ENCODE measurements at regions not wholly inside any gene's neighbourhood (a gene's known extent, or its start where the extent isn't known, plus 50 kb on each side); places are given as distances from the start of the nearest gene placed in this dataset.

GRCh38 chr17:6297960-6298359 lies 137.0 kb downstream of the AIPL1 start:
- Histone ChIP-seq H3K9me3 (ENCODE audit: control insufficient read depth, insufficient read depth, low read length) (no peaks in the 10 kb centered on the region), H4K20me1 (ENCODE audit: control insufficient read depth, insufficient read depth, low read depth, low read length) (no peaks in the 10 kb centered on the region; the same call in 1 of the 2 replicates), H3K4me3 (ENCODE audit: low read length) (no peak overlapping the region), H3K27me3 (ENCODE audit: control insufficient read depth, low read length) (peaks cover 2% of the 10 kb centered on the region; the same call in 1 of the 2 replicates), H3K4me1 (ENCODE audit: control insufficient read depth, low read length) (no peaks in the 10 kb centered on the region), H3K79me2 (ENCODE audit: control insufficient read depth, low read length) (no peaks in the 10 kb centered on the region), H3K27ac (ENCODE audit: low read depth, low read length) (no peak overlapping the region), H3K36me3 (ENCODE audit: control insufficient read depth, low read length) (no peaks in the 10 kb centered on the region), H3K4me2 (ENCODE audit: low read length) (no peak overlapping the region), H3K9me2 (replicated peaks; ENCODE audit: control insufficient read depth, low read length) (no peaks in the 10 kb centered on the region), H3F3A (ENCODE audit: control insufficient read depth, insufficient read depth) (no peaks in the 10 kb centered on the region)
- TF ChIP-seq EZH2phosphoT487 (IDR thresholded peaks at IDR 0.05; ENCODE audit: borderline replicate concordance, low read length), result no peak
- TF ChIP-seq CTCF (IDR thresholded peaks at IDR 0.05; ENCODE audit: low read depth, low read length, poor library complexity, severe bottlenecking), result no peak

GRCh38 chr17:6297119-6297518 lies 137.8 kb downstream of the AIPL1 start:
- Histone ChIP-seq H3K9me3 (ENCODE audit: control insufficient read depth, insufficient read depth, low read length) (no peaks in the 10 kb centered on the region), H3K36me3 (ENCODE audit: control insufficient read depth, low read length) (no peaks in the 10 kb centered on the region), H3K4me3 (ENCODE audit: low read length) (no peak overlapping the region), H3K27me3 (ENCODE audit: control insufficient read depth, low read length) (peaks cover 2% of the 10 kb centered on the region; the same call in 1 of the 2 replicates), H4K20me1 (ENCODE audit: control insufficient read depth, insufficient read depth, low read depth, low read length) (no peaks in the 10 kb centered on the region; the same call in 1 of the 2 replicates), H3K27ac (ENCODE audit: low read depth, low read length) (no peak overlapping the region), H3K9me2 (replicated peaks; ENCODE audit: control insufficient read depth, low read length) (no peaks in the 10 kb centered on the region), H3K4me2 (ENCODE audit: low read length) (no peak overlapping the region), H3F3A (ENCODE audit: control insufficient read depth, insufficient read depth) (no peaks in the 10 kb centered on the region), H3K79me2 (ENCODE audit: control insufficient read depth, low read length) (no peaks in the 10 kb centered on the region), H3K4me1 (ENCODE audit: control insufficient read depth, low read length) (no peaks in the 10 kb centered on the region)
- TF ChIP-seq EZH2phosphoT487 (IDR thresholded peaks at IDR 0.05; ENCODE audit: borderline replicate concordance, low read length) (no peak), CTCF (IDR thresholded peaks at IDR 0.05; ENCODE audit: low read depth, low read length, poor library complexity, severe bottlenecking) (no peak)

- H3K4me2 ChIP-seq (ENCODE audit: low read length), result no peak overlapping the region
- H3K79me2 ChIP-seq (ENCODE audit: control insufficient read depth, low read length), result no peaks in the 10 kb centered on the region
- H3K4me3 ChIP-seq (ENCODE audit: low read length), result no peak overlapping the region
- no peaks in the 10 kb centered on the region for H3K9me3 ChIP-seq (ENCODE audit: control insufficient read depth, insufficient read depth, low read length)
- peaks cover 2% of the 10 kb centered on the region; the same call in 1 of the 2 replicates for H3K27me3 ChIP-seq (ENCODE audit: control insufficient read depth, low read length)
- no peak overlapping the region for H3K27ac ChIP-seq (ENCODE audit: low read depth, low read length)
- no peaks in the 10 kb centered on the region for H3K36me3 ChIP-seq (ENCODE audit: control insufficient read depth, low read length)
- TF ChIP-seq EZH2phosphoT487 (IDR thresholded peaks at IDR 0.05; ENCODE audit: borderline replicate concordance, low read length), result no peak
- no peak for TF ChIP-seq CTCF (IDR thresholded peaks at IDR 0.05; ENCODE audit: low read depth, low read length, poor library complexity, severe bottlenecking)
- H4K20me1 ChIP-seq (ENCODE audit: control insufficient read depth, insufficient read depth, low read depth, low read length), result no peaks in the 10 kb centered on the region; the same call in 1 of the 2 replicates
- H3K9me2 ChIP-seq (replicated peaks; ENCODE audit: control insufficient read depth, low read length), result no peaks in the 10 kb centered on the region
- no peaks in the 10 kb centered on the region for H3K4me1 ChIP-seq (ENCODE audit: control insufficient read depth, low read length)
- H3F3A ChIP-seq (ENCODE audit: control insufficient read depth, insufficient read depth), result no peaks in the 10 kb centered on the region
These were observed 144.3 kb downstream of the AIPL1 start for GRCh38 chr17:6290488-6291196.
